ENCODE measurements at regions not wholly inside any gene's neighbourhood (a gene's known extent, or its start where the extent isn't known, plus 50 kb on each side); places are given as distances from the start of the nearest gene placed in this dataset.

DNA sequence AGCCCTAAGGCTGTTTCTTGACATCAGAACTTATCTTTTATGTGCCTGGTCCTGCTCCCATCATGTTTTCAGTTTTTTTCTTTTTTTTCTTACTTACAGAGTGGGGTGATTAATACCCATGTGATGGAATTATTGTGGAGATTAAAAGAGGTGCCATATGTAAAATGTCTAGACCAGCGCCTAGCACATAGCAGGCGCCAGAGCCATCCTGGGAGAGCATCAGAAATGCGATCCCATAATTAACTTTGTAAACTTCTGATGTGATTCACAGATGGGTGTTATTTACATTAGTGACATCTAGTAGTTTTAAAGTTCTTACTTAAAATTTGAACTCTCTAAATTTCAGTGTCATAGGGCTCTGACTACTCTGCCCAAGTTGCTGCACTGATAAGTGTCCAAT, 66.2 kb upstream of the PGRMC2 start:
- Histone ChIP-seq H3K27ac (ENCODE audit: extremely low read depth, low read depth, low read length) (no peak overlapping the region), H4K20me1 (replicated peaks; ENCODE audit: control insufficient read depth, insufficient read depth, low read length) (no peaks in the 10 kb centered on the region), H3K4me2 (ENCODE audit: insufficient read depth, low read length) (no peak overlapping the region), H3K4me1 (replicated peaks in 1 of 2; ENCODE audit: control insufficient read depth in 2 of 2, insufficient read depth in 2 of 2, low read length in 2 of 2) (peaks cover 11 to 42% of the 10 kb centered on the region in 2 experiments; a peak in 4 of 5 replicates), H3K9me3 (replicated peaks; ENCODE audit: control insufficient read depth, insufficient read depth, low read depth, low read length) (no peaks in the 10 kb centered on the region), H3K4me3 (no peak overlapping the region), H3K79me2 (ENCODE audit: control insufficient read depth, insufficient read depth, low read length) (no peaks in the 10 kb centered on the region), H2AFZ (ENCODE audit: low read depth, low read length) (no peak overlapping the region), H3K27me3 (ENCODE audit: control insufficient read depth in 2 of 2, insufficient read depth in 2 of 2, low read length in 2 of 2) (no peaks in the 10 kb centered on the region), H3K9ac (ENCODE audit: insufficient read depth in 1 of 2, low read depth in 2 of 2, low read length in 2 of 2) (no peak overlapping the region), H3K36me3 (ENCODE audit: control insufficient read depth, insufficient read depth, low read length) (no peaks in the 10 kb centered on the region), H3K9me1 (ENCODE audit: control insufficient read depth, insufficient read depth, low read length) (no peaks in the 10 kb centered on the region)
- FAIRE-seq (no peak), ATAC-seq (no peak), DNase-seq (ENCODE audit: extremely low read depth in 1 of 4, low spot score in 3 of 4) (no peak)
- WGBS (ENCODE audit: insufficient coverage, low coverage, missing lambda C conversion rate) = 83% methylated on average over 3 of the region's 3 CpGs
- in situ Hi-C loops (cut with MboI) (no loop called here), intact Hi-C loops (cut with micrococcal nuclease) (no loop called here)
- BruUV-seq (replicated peaks) = no TSS peak
- CTCF ChIA-PET (ENCODE audit: low intra/inter-chr PET ratio) = no interaction called here
- POLR2A ChIA-PET = no interaction called here
- TF ChIP-seq XRCC3 (IDR thresholded peaks at IDR 0.05) = no peak
- TF ChIP-seq EP300 (IDR thresholded peaks at IDR 0.05; ENCODE audit: low read length) = no peak
- TF ChIP-seq, protein P1, sequence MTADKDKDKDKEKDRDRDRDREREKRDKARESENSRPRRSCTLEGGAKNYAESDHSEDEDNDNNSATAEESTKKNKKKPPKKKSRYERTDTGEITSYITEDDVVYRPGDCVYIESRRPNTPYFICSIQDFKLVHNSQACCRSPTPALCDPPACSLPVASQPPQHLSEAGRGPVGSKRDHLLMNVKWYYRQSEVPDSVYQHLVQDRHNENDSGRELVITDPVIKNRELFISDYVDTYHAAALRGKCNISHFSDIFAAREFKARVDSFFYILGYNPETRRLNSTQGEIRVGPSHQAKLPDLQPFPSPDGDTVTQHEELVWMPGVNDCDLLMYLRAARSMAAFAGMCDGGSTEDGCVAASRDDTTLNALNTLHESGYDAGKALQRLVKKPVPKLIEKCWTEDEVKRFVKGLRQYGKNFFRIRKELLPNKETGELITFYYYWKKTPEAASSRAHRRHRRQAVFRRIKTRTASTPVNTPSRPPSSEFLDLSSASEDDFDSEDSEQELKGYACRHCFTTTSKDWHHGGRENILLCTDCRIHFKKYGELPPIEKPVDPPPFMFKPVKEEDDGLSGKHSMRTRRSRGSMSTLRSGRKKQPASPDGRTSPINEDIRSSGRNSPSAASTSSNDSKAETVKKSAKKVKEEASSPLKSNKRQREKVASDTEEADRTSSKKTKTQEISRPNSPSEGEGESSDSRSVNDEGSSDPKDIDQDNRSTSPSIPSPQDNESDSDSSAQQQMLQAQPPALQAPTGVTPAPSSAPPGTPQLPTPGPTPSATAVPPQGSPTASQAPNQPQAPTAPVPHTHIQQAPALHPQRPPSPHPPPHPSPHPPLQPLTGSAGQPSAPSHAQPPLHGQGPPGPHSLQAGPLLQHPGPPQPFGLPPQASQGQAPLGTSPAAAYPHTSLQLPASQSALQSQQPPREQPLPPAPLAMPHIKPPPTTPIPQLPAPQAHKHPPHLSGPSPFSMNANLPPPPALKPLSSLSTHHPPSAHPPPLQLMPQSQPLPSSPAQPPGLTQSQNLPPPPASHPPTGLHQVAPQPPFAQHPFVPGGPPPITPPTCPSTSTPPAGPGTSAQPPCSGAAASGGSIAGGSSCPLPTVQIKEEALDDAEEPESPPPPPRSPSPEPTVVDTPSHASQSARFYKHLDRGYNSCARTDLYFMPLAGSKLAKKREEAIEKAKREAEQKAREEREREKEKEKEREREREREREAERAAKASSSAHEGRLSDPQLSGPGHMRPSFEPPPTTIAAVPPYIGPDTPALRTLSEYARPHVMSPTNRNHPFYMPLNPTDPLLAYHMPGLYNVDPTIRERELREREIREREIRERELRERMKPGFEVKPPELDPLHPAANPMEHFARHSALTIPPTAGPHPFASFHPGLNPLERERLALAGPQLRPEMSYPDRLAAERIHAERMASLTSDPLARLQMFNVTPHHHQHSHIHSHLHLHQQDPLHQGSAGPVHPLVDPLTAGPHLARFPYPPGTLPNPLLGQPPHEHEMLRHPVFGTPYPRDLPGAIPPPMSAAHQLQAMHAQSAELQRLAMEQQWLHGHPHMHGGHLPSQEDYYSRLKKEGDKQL (CRISPR knock-in tag; IDR thresholded peaks at IDR 0.05; ENCODE audit: borderline replicate concordance) = no peak
- TF ChIP-seq, protein P2, sequence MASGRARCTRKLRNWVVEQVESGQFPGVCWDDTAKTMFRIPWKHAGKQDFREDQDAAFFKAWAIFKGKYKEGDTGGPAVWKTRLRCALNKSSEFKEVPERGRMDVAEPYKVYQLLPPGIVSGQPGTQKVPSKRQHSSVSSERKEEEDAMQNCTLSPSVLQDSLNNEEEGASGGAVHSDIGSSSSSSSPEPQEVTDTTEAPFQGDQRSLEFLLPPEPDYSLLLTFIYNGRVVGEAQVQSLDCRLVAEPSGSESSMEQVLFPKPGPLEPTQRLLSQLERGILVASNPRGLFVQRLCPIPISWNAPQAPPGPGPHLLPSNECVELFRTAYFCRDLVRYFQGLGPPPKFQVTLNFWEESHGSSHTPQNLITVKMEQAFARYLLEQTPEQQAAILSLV (tag; IDR thresholded peaks at IDR 0.05) = no peak
- no peak for TF ChIP-seq HMG20B (CRISPR knock-in tag; IDR thresholded peaks at IDR 0.05)
- TF ChIP-seq TAF15 (IDR thresholded peaks at IDR 0.05; ENCODE audit: low read depth, low read length) = no peak
- no peak for TF ChIP-seq NFYB (IDR thresholded peaks at IDR 0.05; ENCODE audit: extremely low read depth, insufficient read length)
- TF ChIP-seq, protein P3, sequence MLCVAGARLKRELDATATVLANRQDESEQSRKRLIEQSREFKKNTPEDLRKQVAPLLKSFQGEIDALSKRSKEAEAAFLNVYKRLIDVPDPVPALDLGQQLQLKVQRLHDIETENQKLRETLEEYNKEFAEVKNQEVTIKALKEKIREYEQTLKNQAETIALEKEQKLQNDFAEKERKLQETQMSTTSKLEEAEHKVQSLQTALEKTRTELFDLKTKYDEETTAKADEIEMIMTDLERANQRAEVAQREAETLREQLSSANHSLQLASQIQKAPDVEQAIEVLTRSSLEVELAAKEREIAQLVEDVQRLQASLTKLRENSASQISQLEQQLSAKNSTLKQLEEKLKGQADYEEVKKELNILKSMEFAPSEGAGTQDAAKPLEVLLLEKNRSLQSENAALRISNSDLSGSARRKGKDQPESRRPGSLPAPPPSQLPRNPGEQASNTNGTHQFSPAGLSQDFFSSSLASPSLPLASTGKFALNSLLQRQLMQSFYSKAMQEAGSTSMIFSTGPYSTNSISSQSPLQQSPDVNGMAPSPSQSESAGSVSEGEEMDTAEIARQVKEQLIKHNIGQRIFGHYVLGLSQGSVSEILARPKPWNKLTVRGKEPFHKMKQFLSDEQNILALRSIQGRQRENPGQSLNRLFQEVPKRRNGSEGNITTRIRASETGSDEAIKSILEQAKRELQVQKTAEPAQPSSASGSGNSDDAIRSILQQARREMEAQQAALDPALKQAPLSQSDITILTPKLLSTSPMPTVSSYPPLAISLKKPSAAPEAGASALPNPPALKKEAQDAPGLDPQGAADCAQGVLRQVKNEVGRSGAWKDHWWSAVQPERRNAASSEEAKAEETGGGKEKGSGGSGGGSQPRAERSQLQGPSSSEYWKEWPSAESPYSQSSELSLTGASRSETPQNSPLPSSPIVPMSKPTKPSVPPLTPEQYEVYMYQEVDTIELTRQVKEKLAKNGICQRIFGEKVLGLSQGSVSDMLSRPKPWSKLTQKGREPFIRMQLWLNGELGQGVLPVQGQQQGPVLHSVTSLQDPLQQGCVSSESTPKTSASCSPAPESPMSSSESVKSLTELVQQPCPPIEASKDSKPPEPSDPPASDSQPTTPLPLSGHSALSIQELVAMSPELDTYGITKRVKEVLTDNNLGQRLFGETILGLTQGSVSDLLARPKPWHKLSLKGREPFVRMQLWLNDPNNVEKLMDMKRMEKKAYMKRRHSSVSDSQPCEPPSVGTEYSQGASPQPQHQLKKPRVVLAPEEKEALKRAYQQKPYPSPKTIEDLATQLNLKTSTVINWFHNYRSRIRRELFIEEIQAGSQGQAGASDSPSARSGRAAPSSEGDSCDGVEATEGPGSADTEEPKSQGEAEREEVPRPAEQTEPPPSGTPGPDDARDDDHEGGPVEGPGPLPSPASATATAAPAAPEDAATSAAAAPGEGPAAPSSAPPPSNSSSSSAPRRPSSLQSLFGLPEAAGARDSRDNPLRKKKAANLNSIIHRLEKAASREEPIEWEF (CRISPR knock-in tag; IDR thresholded peaks at IDR 0.05) = no peak
- no peak for TF ChIP-seq HDAC2 (IDR thresholded peaks at IDR 0.05)
- no peak for TF ChIP-seq ZNF133 (CRISPR knock-in tag; IDR thresholded peaks at IDR 0.05)
- no peak for TF ChIP-seq MED1 (CRISPR knock-in tag; IDR thresholded peaks at IDR 0.05; ENCODE audit: borderline replicate concordance)
- TF ChIP-seq SP1 (CRISPR knock-in tag; IDR thresholded peaks at IDR 0.05) = no peak
